ENCODE measurements at regions not wholly inside any gene's neighbourhood (a gene's known extent, or its start where the extent isn't known, plus 50 kb on each side); places are given as distances from the start of the nearest gene placed in this dataset.
"Not testable (repeated sequence)": the region's sequence is repeated elsewhere in the genome, so short reads cannot be mapped to it uniquely, and the experiment has no call there.

DNA sequence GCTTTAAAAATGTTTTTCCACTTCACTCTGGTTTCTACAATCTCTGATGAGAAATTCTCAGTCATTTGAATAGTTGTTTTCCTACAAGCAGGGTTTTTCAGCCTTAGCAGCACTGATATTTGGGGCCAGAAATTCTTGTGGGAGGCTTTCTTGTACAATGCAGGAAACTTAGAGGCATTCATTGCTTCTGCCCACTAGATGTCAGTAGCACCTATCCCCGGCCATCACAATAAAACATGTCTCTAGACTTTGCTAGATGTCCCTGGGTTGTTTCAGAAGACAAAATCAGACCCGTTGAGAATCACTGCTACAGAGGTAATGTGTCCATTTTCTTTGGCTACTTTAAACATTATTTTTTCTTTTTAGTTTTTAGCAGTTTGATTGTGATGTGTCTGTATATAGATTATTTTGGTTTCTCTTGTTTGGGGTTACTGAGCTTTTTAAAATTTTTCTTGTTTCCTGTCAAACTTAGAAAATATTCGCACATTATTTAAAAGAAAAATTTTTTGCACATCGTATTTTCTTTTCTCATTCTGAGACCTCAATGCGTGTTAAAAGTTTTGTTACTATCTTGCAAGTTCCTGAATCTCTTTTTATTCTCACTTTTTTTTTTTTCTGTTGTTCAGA lies 60.8 kb upstream of the CCDC179 start:
- peak; percentile 12 for DNase-seq (ENCODE audit: low read depth)

DNA sequence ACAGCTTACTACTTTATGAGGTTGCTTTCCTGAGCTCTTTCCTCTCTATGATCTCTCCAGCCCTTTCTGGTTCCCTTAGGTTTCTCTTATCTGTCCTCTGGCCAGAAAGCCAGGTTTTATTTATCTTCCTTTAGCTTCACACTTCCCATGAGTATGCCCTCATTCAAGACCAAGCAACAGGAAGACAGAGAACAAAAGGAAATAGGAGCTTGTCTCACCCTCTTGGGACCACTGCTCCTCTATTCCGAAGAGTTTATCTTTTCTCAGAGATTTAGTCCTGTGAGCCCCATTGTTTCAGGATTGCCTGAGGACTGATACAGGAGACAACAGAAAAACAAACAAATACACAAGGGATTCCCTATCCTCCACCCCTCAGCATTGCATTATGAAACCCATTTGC lies 62.4 kb upstream of the CCDC179 start:
- no peak for DNase-seq (ENCODE audit: low read depth)

GRCh38 chr11:22923561-22923960 lies 63.3 kb upstream of the CCDC179 start:
- DNase-seq (ENCODE audit: low read depth) = no peak

GRCh38 chr11:22926341-22926740 lies 66.1 kb upstream of the CCDC179 start:
- no peak for DNase-seq (ENCODE audit: low read depth)

DNA sequence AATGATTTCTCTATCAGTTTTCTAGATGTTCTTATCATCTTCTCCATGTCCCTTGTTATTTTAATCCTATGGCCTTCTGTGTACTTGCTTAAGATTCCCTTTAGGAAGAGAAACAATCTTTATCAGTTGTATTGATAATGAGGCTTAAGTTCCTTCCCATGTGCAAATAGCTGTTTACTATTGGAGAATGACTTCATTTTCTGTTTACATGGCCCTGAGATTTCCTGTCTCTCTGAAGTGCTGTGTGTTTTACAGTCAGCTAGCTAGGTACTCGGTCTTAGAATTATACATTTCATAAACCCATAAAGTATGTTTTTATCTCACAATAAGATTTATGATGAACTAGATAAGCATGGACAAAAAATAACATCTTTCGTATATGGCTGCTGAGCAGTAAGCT lies 67.5 kb upstream of the CCDC179 start:
- no peak for DNase-seq (ENCODE audit: low read depth)

DNA sequence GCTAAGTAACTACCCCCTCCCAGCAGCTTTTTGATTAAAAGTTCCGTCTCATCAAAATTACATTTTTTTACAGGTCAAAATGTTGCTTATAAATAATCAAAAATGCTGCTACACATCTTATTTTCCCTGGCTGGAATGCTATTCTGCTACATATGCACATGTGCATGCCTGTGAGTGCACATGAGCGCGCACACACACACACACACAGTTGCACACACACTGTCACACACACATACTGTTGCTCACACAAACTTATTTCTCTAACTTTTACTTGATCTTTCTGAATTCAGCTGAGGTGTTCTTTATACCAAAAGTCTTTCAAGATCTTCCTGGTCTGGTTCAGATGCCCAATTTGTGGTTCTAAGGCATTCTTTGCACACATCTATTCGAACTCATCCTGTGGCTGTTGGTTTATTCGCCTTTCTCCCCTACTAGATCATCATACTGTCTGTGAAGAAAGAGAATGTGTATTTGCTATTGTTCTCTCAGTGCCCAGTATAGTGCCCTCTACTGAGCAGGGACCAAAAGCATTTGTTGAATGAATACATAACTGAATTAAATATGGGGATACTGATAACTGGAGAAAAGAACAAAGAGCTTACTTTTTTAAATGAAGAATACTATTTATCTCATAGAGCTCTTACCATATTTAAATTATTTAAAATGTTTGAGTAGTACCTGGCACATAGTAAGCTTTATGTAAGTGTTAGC lies 68.1 kb upstream of the CCDC179 start:
- no peak for DNase-seq (ENCODE audit: low read depth)

DNA sequence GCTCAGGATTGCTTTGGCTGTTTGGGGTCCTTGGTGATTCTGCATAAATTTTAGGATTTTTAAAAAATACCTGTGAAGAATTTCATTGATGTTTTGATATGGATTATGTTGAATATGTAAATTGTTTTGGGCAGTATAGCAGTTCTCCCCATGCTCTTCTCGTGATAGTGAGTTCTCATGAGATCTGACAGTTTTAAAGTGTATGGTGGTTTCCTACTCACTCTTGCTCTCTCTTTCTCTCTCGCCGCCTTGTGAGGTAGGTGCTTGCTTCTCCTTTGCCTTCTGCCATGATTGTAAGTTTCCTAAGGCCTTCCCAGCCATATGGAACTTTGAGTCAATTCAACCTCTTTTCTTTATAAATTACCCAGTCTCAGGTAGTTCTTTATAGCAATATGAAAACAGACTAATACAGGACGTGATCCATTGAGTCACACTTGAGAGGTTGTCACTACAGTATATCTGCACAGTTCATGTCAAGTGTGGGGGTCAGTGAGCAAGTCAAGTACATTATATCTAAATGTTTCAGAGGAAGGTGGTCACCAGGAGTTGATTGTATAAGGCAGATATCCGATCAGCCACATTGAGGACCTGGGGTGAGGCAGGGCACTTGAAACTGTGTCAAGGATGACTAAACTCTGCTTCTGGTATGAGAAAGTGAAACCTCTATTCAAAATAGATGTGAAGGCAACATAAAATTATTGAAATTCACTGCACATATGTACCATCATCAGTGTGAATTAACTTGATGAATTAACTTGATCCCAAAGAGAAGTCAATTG lies 70.7 kb upstream of the CCDC179 start:
- DNase-seq (ENCODE audit: low read depth) = no peak

- DNase-seq (ENCODE audit: low read depth) = no peak
Observed at GRCh38 chr11:22938691-22939090, 78.4 kb upstream of the CCDC179 start.

GRCh38 chr11:22941544-22941943 lies 81.3 kb upstream of the CCDC179 start:
- DNase-seq (ENCODE audit: low read depth) = not testable (repeated sequence)

DNA sequence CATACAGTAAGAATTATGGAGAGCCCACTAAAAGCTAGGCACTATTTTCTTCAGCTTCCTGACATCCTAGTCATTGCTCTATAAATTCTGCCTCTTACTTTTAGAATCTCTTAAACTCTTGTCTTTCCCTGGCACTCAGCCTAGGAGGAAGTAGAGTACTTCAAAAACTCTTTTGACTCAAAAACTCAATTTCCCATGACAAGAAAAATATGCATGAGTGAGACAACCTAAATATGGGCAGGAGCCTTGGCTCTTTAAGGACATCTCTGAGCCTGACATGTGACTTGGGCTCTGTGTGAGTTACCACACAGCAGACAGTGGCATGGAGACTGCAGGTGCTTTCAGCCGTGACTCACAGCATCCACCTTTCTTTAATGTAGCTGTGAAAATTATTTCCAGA lies 97.5 kb upstream of the CCDC179 start:
- DNase-seq (ENCODE audit: low read depth) = no peak

GRCh38 chr11:22974251-22974650 lies 114.0 kb upstream of the CCDC179 start:
- no peak for DNase-seq (ENCODE audit: low read depth)

GRCh38 chr11:22976146-22976545 lies 115.9 kb upstream of the CCDC179 start:
- DNase-seq (ENCODE audit: low read depth) = peak; percentile 38

DNA sequence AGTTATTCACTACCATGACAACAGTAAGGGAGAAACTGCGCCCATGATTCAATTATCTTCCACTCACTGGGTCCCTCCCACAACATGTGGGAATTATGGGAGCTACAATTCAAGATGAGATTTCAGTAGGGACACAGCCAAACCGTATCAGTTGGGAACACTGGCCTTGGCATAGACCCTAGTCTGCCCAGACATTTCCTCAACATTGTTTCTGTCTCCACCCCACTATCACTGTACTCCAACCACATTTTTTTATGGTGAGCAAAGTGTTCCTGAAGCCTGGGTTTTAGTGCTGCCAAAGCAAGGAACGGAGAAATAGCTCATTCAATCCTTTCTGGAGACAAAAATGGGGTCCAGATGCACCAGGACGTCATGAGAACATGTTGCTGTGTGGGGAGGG lies 122.6 kb upstream of the CCDC179 start:
- no peak for DNase-seq (ENCODE audit: low read depth)

DNA sequence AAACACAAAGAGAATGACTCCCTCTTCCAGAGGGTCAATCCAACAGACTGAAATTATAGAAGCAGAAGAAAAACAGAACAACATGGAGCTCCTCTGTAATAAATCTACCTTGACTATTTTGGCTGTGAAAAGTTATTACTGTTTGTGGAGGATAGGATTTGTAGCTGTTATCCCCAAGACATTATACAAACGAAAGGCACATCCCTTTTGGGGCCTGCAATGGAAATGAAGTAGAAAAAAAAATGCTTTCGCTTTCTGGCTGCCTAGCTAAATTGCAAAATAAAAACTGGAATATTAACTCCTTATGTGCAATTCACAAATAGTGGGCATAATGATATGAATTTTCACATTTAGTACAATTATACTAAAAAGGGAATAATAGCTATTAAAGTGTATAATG lies 123.8 kb upstream of the CCDC179 start:
- DNase-seq (ENCODE audit: low read depth) = no peak

GRCh38 chr11:22989371-22989770 lies 129.1 kb upstream of the CCDC179 start:
- DNase-seq (ENCODE audit: low read depth) = no peak

DNA sequence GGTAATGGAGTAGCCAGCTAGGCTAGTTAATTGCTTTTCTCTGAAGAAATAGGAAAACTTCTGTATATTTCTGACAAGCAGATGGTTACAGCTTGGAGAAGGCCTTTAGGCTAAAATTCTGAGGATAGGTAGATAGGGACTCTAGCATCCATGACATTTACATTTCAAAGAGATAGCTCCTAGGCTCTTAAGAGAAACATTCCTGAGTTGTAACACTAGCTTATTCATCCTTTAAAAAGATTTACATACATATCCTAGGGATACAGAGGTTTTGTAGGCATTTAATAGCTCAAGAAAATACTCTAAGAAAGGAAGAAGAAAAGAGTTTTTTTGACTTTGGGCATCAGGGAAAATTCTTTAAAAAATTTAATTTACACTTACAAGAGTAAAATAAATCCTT lies 130.9 kb upstream of the CCDC179 start:
- DNase-seq (ENCODE audit: low read depth) = no peak

- no peak for DNase-seq (ENCODE audit: low read depth)
Observed at GRCh38 chr11:23006730-23007129, 146.5 kb upstream of the CCDC179 start.

DNA sequence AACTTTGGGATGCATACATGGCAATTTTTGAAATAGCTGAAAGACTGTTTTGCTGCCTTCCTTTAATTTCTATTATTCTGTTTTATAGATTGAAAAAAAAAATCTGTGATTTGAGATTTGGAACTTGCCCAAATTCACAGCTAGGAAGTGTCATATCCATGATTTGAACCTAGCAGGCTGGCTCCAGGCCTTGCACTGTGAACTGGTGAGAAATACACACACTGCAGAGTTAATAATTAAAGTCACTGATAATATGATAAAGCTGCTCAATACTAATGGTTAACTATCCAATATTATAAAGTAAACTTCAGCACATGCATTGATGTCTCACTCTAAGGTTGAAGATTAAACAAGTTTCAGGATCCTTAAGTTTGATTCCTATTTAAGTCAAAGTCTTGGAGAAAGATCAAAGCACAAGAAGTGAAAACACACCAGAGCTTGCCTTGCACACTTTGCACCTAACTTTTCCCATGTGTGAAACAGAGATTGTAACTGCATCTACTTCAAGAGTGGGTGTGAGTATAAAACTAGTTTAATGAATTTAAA lies 150.6 kb upstream of the CCDC179 start:
- no peak for DNase-seq (ENCODE audit: low read depth)

GRCh38 chr11:23012930-23013329 lies 152.7 kb upstream of the CCDC179 start:
- DNase-seq (ENCODE audit: low read depth) = no peak

DNA sequence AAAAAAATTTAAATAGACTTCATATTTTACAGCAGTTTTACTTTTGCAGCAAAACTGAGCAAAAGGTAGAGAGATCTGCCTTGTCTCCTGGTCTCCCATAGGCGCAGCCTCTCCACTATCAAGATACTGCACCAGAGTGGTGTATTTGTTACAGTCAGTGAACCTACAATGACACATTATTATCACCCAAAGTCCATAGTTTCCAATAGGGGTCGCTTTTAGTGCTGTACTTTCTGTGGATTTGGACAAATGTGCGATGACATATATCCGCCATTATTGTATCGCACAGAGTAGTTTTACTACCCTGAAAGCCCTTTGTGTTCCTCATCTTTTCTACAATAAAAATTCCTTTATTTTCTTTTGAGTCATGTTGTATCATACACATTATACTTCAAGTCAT lies 153.2 kb upstream of the CCDC179 start:
- DNase-seq (ENCODE audit: low read depth) = no peak

GRCh38 chr11:23021287-23021863 lies 161.1 kb upstream of the CCDC179 start:
- peak; percentile 12 for DNase-seq (ENCODE audit: low read depth)

GRCh38 chr11:23022854-23023253 lies 162.6 kb upstream of the CCDC179 start:
- DNase-seq (ENCODE audit: low read depth) = no peak

- DNase-seq (ENCODE audit: low read depth) = no peak
Observed at GRCh38 chr11:23023319-23023718, 163.0 kb upstream of the CCDC179 start.
